ENCODE measurements at regions not wholly inside any gene's neighbourhood (a gene's known extent, or its start where the extent isn't known, plus 50 kb on each side); places are given as distances from the start of the nearest gene placed in this dataset.

DNA sequence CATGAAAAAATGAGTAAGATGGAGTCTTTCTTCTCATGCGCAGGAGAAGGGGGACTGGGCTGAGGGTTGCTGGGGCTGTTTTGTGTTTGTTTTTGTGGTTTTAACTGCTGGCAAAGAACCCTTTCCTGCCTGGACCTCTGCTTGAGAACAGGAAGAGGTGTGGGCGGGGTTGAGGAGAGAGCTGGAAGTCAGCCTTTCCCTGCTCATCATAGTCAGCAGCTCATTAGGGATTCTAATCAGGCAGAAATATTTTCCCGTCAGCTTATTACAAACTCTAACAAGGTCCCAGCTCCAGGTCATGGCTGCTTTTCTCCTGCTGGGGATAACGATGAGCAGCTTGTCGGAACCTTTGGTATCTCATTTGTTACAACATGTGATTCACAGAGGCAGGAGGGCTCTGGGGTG lies 185.0 kb upstream of the NRXN3 start:
- no peak overlapping the region for H2BK15ac ChIP-seq (ENCODE audit: low read length)
- no peak overlapping the region for H2BK120ac ChIP-seq (ENCODE audit: low read depth, low read length)
- no peak overlapping the region for H2AK5ac ChIP-seq (ENCODE audit: low read depth, low read length)
- H3K79me1 ChIP-seq (ENCODE audit: low read depth, low read length), result no peaks in the 10 kb centered on the region
- no peak overlapping the region for H3K4ac ChIP-seq (ENCODE audit: low read length)
- WGBS, 2 donors (ENCODE audit: extremely low coverage in 2 of 2, insufficient read length in 2 of 2, insufficient replicate concordance in 1 of 2), result no CpG with 5 or more reads among the region's 5 CpGs
- H2AFZ ChIP-seq (ENCODE audit: low read length), result no peak overlapping the region
- H3K27ac ChIP-seq (replicated peaks; ENCODE audit: low read length), result no peak overlapping the region
- H3K4me2 ChIP-seq (ENCODE audit: insufficient read depth, low read length, poor library complexity, severe bottlenecking), result no peak overlapping the region
- no peak overlapping the region for H3K9ac ChIP-seq (ENCODE audit: low read depth, low read length, poor library complexity)
- H3K23ac ChIP-seq (ENCODE audit: low read depth, low read length, poor library complexity), result no peak overlapping the region
- no peak overlapping the region for H3K14ac ChIP-seq (ENCODE audit: low read length)
- H3K18ac ChIP-seq (ENCODE audit: low read length), result no peak overlapping the region
- no peak overlapping the region for H4K91ac ChIP-seq (ENCODE audit: low read depth, low read length, poor library complexity)
- no peak overlapping the region for H2BK12ac ChIP-seq (ENCODE audit: low read length)
- H2BK5ac ChIP-seq (ENCODE audit: low read length), result no peak overlapping the region
- H4K8ac ChIP-seq (ENCODE audit: low read depth, low read length), result no peak overlapping the region
- peaks cover 0 to 8% of the 10 kb centered on the region in 2 donors for H3K4me1 ChIP-seq (ENCODE audit: control insufficient read depth in 2 of 2, insufficient read depth in 1 of 2, low read depth in 1 of 2, low read length in 2 of 2)
- H3K4me3 ChIP-seq (ENCODE audit: low read length in 2 of 2), result no peak overlapping the region
- DNase-seq (ENCODE audit: low spot score), result no peak
- no peaks in the 10 kb centered on the region for H3K36me3 ChIP-seq (replicated peaks in 1 of 2; ENCODE audit: control insufficient read depth in 2 of 2, insufficient read depth in 2 of 2, low read length in 2 of 2)
- no peaks in the 10 kb centered on the region for H3K9me3 ChIP-seq (replicated peaks in 1 of 2; ENCODE audit: control insufficient read depth in 2 of 2, insufficient read depth in 1 of 2, low read depth in 1 of 2, low read length in 2 of 2)
- peaks cover 0 to 24% (median 3%) of the 10 kb centered on the region in 3 experiments for H3K27me3 ChIP-seq (ENCODE audit: control insufficient read depth in 3 of 3, insufficient read depth in 3 of 3, low read depth in 1 of 3, low read length in 3 of 3)

DNA sequence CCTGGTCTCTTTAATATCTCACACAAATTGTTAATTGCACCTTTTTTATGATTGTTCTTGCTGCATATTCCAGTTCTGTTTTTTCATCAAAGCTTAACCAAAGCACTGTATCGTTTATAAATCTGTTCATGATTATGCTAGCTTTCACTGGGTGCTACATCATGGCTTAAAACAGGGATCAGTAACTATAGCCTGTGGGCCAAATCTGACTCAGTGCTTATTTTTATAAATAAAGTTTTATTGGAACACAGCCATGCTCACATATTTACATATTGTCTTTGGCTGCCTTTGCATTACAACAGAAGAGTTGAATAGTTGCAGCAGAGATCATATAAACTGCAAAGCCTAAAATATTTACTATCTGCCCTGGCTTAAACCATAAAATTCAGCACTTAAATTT lies 183.4 kb upstream of the NRXN3 start:
- H3K9me3 ChIP-seq (replicated peaks in 1 of 2; ENCODE audit: control insufficient read depth in 2 of 2, insufficient read depth in 1 of 2, low read depth in 1 of 2, low read length in 2 of 2), result no peaks in the 10 kb centered on the region
- no peak for DNase-seq (ENCODE audit: low spot score)
- no peak overlapping the region for H2BK15ac ChIP-seq (ENCODE audit: low read length)
- H2BK12ac ChIP-seq (ENCODE audit: low read length), result no peak overlapping the region
- no peak overlapping the region for H3K27ac ChIP-seq (replicated peaks; ENCODE audit: low read length)
- no peak overlapping the region for H4K8ac ChIP-seq (ENCODE audit: low read depth, low read length)
- no peak overlapping the region for H3K14ac ChIP-seq (ENCODE audit: low read length)
- H4K91ac ChIP-seq (ENCODE audit: low read depth, low read length, poor library complexity), result no peak overlapping the region
- no peak overlapping the region for H2BK5ac ChIP-seq (ENCODE audit: low read length)
- no CpG with 5 or more reads among the region's 1 CpG for WGBS, 2 donors (ENCODE audit: extremely low coverage in 2 of 2, insufficient read length in 2 of 2, insufficient replicate concordance in 1 of 2)
- no peak overlapping the region for H3K18ac ChIP-seq (ENCODE audit: low read length)
- H3K4me3 ChIP-seq (ENCODE audit: low read length in 2 of 2), result no peak overlapping the region
- no peak overlapping the region for H3K23ac ChIP-seq (ENCODE audit: low read depth, low read length, poor library complexity)
- no peak overlapping the region for H2BK120ac ChIP-seq (ENCODE audit: low read depth, low read length)
- H3K27me3 ChIP-seq (ENCODE audit: control insufficient read depth in 3 of 3, insufficient read depth in 3 of 3, low read depth in 1 of 3, low read length in 3 of 3), result peaks cover 0 to 13% (median 0%) of the 10 kb centered on the region in 3 experiments
- no peaks in the 10 kb centered on the region for H3K79me1 ChIP-seq (ENCODE audit: low read depth, low read length)
- H3K9ac ChIP-seq (ENCODE audit: low read depth, low read length, poor library complexity), result no peak overlapping the region
- no peak overlapping the region for H2AFZ ChIP-seq (ENCODE audit: low read length)
- no peaks in the 10 kb centered on the region for H3K36me3 ChIP-seq (replicated peaks in 1 of 2; ENCODE audit: control insufficient read depth in 2 of 2, insufficient read depth in 2 of 2, low read length in 2 of 2)
- no peak overlapping the region for H3K4me2 ChIP-seq (ENCODE audit: insufficient read depth, low read length, poor library complexity, severe bottlenecking)
- H3K4me1 ChIP-seq (ENCODE audit: control insufficient read depth in 2 of 2, insufficient read depth in 1 of 2, low read depth in 1 of 2, low read length in 2 of 2), result peaks cover 0 to 8% of the 10 kb centered on the region in 2 donors
- no peak overlapping the region for H2AK5ac ChIP-seq (ENCODE audit: low read depth, low read length)
- no peak overlapping the region for H3K4ac ChIP-seq (ENCODE audit: low read length)

DNA sequence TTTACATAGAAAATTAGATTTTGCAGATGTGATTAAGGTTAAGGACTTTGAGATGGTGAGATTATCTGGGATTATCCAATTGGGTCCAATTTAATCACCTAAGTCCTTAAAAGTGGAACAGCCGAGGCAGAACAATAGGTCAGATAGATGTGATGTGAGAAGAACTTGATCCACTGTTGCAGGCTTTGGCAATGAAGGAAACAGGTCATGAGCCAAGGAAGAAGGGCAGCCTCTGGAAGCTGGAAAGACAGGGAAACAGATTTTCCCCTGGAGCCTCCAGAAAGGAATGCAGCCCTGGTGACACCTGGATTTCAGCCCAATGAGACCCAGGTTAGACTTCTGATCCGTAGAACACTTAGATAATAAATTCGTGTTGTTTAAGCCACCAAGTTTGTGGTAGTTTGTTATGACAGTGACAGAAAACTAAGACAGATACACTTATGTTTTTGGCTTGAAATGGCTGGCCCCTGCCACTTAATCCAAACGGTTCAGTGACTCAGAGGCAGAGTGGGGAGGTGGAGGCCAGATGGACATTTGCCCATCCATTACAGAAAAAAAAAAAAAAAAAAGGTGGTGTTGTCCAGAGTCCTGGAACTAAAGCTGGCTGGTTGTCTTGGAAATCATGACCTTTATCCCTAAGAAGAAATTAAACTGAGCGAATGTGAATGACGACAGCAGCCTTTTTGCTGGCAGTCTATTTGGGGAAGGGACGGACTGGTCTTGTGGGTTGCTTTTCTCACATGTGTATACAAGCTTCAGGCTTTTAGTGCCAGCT lies 181.9 kb upstream of the NRXN3 start:
- DNase-seq (ENCODE audit: low spot score), result no peak
- no peak overlapping the region for H3K18ac ChIP-seq (ENCODE audit: low read length)
- no peak overlapping the region for H4K91ac ChIP-seq (ENCODE audit: low read depth, low read length, poor library complexity)
- H3K23ac ChIP-seq (ENCODE audit: low read depth, low read length, poor library complexity), result no peak overlapping the region
- no peak overlapping the region for H4K8ac ChIP-seq (ENCODE audit: low read depth, low read length)
- no peak overlapping the region for H3K9ac ChIP-seq (ENCODE audit: low read depth, low read length, poor library complexity)
- H3K9me3 ChIP-seq (replicated peaks in 1 of 2; ENCODE audit: control insufficient read depth in 2 of 2, insufficient read depth in 1 of 2, low read depth in 1 of 2, low read length in 2 of 2), result no peaks in the 10 kb centered on the region
- no peak overlapping the region for H3K4me3 ChIP-seq (ENCODE audit: low read length in 2 of 2)
- no peak overlapping the region for H2BK12ac ChIP-seq (ENCODE audit: low read length)
- H3K27ac ChIP-seq (replicated peaks; ENCODE audit: low read length), result no peak overlapping the region
- H3K27me3 ChIP-seq (ENCODE audit: control insufficient read depth in 3 of 3, insufficient read depth in 3 of 3, low read depth in 1 of 3, low read length in 3 of 3), result peaks cover 0 to 8% (median 0%) of the 10 kb centered on the region in 3 experiments
- no peaks in the 10 kb centered on the region for H3K36me3 ChIP-seq (replicated peaks in 1 of 2; ENCODE audit: control insufficient read depth in 2 of 2, insufficient read depth in 2 of 2, low read length in 2 of 2)
- H3K4ac ChIP-seq (ENCODE audit: low read length), result no peak overlapping the region
- H2AFZ ChIP-seq (ENCODE audit: low read length), result no peak overlapping the region
- H2AK5ac ChIP-seq (ENCODE audit: low read depth, low read length), result no peak overlapping the region
- no peak overlapping the region for H3K14ac ChIP-seq (ENCODE audit: low read length)
- no peak overlapping the region for H2BK5ac ChIP-seq (ENCODE audit: low read length)
- H3K79me1 ChIP-seq (ENCODE audit: low read depth, low read length), result no peaks in the 10 kb centered on the region
- H2BK15ac ChIP-seq (ENCODE audit: low read length), result no peak overlapping the region
- no peak overlapping the region for H2BK120ac ChIP-seq (ENCODE audit: low read depth, low read length)
- peaks cover 0 to 8% of the 10 kb centered on the region in 2 donors for H3K4me1 ChIP-seq (ENCODE audit: control insufficient read depth in 2 of 2, insufficient read depth in 1 of 2, low read depth in 1 of 2, low read length in 2 of 2)
- WGBS, 2 donors (ENCODE audit: extremely low coverage in 2 of 2, insufficient read length in 2 of 2, insufficient replicate concordance in 1 of 2), result no CpG with 5 or more reads among the region's 7 CpGs
- H3K4me2 ChIP-seq (ENCODE audit: insufficient read depth, low read length, poor library complexity, severe bottlenecking), result no peak overlapping the region

DNA sequence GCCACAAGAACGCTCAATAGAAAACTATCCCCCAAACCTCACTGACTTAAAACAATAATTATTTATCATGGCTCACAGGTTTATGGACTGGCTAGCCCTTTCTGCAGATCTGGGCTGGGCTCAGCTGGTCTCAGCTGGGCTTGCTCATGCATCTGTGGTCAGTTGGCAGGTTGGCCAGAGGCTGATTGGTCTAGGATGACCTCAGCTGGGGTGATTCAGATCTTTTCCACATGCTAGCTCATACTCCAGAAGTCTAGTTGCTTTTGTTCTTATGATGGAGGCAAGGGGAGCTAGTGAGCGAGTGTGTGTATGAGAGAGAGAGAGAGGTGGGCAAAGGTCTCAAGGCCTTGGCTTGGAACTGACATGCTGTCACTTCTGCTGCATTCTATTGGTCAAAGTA lies 181.2 kb upstream of the NRXN3 start:
- H3K4me1 ChIP-seq (ENCODE audit: control insufficient read depth in 2 of 2, insufficient read depth in 1 of 2, low read depth in 1 of 2, low read length in 2 of 2), result peaks cover 0 to 8% of the 10 kb centered on the region in 2 donors
- no peak overlapping the region for H2AK5ac ChIP-seq (ENCODE audit: low read depth, low read length)
- no peak overlapping the region for H4K91ac ChIP-seq (ENCODE audit: low read depth, low read length, poor library complexity)
- H3K4ac ChIP-seq (ENCODE audit: low read length), result no peak overlapping the region
- H2BK5ac ChIP-seq (ENCODE audit: low read length), result no peak overlapping the region
- no peak overlapping the region for H3K14ac ChIP-seq (ENCODE audit: low read length)
- no peak overlapping the region for H3K9ac ChIP-seq (ENCODE audit: low read depth, low read length, poor library complexity)
- no peaks in the 10 kb centered on the region for H3K9me3 ChIP-seq (replicated peaks in 1 of 2; ENCODE audit: control insufficient read depth in 2 of 2, insufficient read depth in 1 of 2, low read depth in 1 of 2, low read length in 2 of 2)
- no peak overlapping the region for H3K4me2 ChIP-seq (ENCODE audit: insufficient read depth, low read length, poor library complexity, severe bottlenecking)
- no peak overlapping the region for H2AFZ ChIP-seq (ENCODE audit: low read length)
- no peaks in the 10 kb centered on the region for H3K79me1 ChIP-seq (ENCODE audit: low read depth, low read length)
- no peak overlapping the region for H2BK12ac ChIP-seq (ENCODE audit: low read length)
- no peak overlapping the region for H2BK15ac ChIP-seq (ENCODE audit: low read length)
- H3K27me3 ChIP-seq (ENCODE audit: control insufficient read depth in 3 of 3, insufficient read depth in 3 of 3, low read depth in 1 of 3, low read length in 3 of 3), result peaks cover 0 to 8% (median 0%) of the 10 kb centered on the region in 3 experiments
- no peak overlapping the region for H4K8ac ChIP-seq (ENCODE audit: low read depth, low read length)
- no peak for DNase-seq (ENCODE audit: low spot score)
- no peak overlapping the region for H2BK120ac ChIP-seq (ENCODE audit: low read depth, low read length)
- H3K18ac ChIP-seq (ENCODE audit: low read length), result no peak overlapping the region
- H3K4me3 ChIP-seq (ENCODE audit: low read length in 2 of 2), result no peak overlapping the region
- H3K23ac ChIP-seq (ENCODE audit: low read depth, low read length, poor library complexity), result no peak overlapping the region
- no peaks in the 10 kb centered on the region for H3K36me3 ChIP-seq (replicated peaks in 1 of 2; ENCODE audit: control insufficient read depth in 2 of 2, insufficient read depth in 2 of 2, low read length in 2 of 2)
- no CpG with 5 or more reads among the region's 2 CpGs for WGBS, 2 donors (ENCODE audit: extremely low coverage in 2 of 2, insufficient read length in 2 of 2, insufficient replicate concordance in 1 of 2)
- no peak overlapping the region for H3K27ac ChIP-seq (replicated peaks; ENCODE audit: low read length)

Measured in neuronal stem cell (in vitro differentiated cells).